ENCODE measurements at regions not wholly inside any gene's neighbourhood (a gene's known extent, or its start where the extent isn't known, plus 50 kb on each side); places are given as distances from the start of the nearest gene placed in this dataset.
A peak's percentile ranks its signal among the peaks of the same experiment; 100 is the strongest.

DNA sequence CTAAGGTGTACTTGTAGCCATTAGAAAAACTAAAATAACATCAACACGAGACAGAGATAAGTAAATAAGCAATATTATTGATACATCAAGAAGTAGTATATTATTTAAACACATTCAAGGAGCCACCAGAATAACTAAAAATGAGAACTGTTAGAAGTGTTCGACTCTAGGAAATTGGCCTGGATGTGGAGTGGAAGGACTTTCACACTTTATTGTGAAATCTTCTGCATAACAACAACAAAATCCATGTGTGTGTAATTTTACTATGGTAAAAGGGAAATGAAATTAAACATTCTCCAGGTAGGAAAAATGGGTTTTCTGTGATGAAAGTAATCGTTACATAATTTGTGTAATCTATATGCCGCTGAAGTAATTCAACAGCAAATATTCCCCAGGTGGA is 96.3 kb upstream of the RNF152 start:
- no peak for FAIRE-seq

DNA sequence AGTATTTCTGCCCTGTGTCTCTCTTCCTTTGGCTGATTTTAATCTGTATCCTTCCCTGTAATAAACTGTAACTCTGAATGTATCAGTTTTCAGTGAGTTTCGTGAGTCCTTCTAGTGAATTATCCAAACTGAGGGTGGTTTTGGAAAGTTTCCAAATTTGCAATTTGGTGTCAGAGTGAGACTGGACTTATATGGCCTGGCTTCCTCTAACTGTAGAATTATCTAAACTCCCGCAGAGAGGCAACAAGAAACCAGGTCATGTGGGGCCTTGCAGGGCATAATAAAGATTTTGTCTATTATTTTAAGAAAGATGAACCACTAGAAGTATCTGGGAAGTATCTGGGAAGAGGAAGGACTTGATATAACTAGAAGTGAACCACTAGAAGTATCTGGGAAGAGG is 95.3 kb upstream of the RNF152 start:
- FAIRE-seq, result no peak

DNA sequence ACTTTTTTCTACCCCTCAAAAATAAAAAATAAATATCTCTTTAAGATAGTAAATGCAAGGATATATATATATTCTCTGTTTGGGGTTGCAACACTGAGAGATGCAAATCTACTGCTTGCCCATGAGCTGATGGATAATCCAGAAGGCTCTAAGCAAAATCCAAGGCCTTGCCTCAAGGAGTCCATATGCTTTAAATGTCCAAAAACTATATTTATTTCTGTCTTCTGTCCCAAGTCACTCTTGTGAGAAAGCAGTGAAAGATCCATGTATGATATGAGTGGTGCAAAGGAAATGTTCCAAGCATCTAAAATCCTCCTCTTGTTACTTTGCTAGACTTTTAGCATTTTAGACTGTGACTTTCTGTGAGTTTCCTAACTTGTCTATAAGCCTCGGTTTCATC is 92.9 kb upstream of the RNF152 start:
- no peak for FAIRE-seq

DNA sequence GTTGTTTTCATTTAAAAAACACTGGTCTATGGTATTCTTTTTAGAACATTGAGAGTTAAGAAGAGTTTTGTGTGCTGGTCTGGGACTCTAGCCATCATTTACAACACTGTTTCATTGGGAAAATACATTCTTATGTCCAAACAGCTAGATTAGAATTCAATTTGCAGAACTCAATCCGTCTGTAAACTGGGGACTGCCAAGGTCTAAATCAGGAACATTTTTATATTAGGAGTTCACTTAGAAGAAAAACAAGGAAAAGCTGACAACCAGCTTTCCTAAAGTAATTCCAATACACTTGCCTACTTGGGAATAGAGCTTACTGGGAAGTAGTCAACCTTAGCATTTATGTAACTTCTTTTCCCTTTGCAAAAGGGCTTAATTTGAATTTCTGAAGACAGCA is 91.5 kb upstream of the RNF152 start:
- FAIRE-seq, result no peak

DNA sequence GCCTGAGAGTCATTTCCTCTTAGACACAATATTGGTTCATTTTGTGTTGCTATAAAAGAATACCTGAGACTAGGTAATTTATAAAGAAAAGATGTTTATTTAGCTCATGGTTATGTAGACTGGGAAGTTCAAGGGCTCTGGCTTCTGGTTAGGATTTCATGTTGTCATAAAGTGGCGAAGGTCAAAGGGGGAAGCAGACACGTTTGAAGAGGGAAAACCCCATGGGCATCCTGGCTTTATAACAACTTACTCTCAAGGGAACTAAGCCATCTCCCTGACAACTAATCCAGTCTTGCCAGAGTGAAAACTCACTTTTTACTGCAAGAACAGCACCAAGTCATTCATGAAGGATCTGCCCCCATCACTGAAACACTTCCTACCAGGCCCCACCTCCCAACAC is 89.7 kb upstream of the RNF152 start:
- FAIRE-seq, result no peak

DNA sequence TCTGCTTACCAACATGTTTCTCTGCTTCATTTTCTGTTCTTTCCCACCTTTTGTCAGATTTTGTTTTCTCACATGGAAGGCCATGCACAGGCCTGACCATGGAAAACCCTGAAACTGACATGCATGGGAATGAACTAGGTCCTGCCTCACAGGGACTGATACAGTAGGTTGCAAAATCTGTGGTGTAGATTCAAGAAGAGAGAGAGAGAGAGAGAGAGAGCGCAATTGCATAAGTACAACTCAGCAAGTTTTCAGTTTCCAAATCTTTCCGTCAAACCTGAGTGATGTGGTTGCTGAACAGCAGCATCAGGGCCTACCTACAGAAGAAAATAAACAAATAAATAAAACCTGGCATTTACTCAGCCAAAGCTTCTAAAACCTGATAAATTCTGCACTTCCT is 87.5 kb upstream of the RNF152 start:
- no peak for FAIRE-seq

DNA sequence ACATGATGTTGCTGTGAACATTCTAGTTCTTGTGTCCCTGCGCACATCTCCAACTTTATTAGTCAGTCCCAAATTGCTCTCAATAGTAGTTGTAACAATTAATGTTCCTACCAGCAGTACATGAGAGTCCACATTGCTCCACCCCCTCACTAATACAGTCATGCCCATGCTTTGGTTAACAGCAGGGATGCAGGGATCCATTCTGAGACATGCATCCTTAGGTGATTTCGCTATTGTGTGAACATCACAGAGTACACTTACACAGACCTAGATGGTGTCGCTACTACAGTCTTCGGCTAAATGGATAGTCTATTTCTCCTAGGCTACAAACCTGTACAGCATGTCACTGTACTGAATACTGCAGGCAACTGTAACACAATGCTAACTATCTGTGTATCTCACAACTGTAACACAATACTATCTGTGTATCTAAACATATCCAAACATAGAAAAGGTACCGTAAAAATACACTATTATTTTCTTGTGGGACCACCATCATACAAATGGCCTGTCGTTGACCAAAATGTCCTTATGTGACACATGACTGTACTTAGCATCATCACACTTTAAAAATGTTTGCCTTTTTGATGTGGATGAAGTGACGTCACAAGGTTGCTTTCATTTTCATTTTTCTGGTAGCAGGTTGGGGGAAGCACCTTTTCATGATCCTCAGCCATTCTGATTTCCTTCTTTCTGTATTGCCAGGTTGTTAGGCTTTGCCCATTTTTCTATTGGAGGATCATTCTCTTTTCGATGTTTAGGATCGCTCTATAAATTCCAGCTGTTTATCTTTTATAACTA is 82.9 kb upstream of the RNF152 start:
- FAIRE-seq, result no peak

DNA sequence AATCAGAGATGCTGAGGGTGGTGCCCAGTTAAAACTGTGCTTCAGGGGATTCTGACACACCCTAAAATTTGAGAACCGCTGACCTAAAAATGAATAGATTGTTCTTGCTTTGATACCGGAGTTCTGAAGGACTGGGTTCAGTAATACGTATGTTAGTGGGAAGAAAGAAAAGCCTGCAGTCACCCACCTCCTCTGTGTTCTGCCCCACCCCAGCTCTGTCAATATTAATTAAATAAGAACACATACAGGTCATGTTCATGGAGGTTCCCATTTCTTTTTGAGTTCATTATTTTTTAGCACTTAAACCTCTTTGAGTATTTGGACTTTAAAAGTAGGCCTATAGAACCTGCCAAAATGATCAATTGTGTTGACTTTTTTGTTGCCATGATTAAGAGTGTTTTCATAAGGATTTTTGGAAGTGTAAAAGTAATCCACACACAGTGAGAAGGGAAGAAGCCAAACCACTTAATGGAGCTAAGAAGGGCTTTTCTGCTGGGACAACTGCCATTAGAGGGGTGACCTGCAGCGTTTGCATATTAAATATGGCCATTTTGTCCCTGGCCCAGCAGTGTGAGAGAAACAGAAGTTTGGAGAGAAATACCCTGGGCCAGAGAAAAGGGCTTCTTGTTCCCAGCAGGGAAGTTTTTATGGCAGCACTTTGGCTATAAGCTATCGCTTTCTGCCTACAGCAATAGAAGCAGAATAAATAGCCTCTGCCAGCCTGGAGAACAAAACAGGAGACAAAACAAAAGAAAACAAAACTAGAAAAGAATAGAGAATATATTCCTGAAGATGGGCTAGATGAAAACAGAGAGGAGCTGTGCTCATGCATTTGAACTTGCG is 80.7 kb upstream of the RNF152 start:
- no peak for FAIRE-seq

DNA sequence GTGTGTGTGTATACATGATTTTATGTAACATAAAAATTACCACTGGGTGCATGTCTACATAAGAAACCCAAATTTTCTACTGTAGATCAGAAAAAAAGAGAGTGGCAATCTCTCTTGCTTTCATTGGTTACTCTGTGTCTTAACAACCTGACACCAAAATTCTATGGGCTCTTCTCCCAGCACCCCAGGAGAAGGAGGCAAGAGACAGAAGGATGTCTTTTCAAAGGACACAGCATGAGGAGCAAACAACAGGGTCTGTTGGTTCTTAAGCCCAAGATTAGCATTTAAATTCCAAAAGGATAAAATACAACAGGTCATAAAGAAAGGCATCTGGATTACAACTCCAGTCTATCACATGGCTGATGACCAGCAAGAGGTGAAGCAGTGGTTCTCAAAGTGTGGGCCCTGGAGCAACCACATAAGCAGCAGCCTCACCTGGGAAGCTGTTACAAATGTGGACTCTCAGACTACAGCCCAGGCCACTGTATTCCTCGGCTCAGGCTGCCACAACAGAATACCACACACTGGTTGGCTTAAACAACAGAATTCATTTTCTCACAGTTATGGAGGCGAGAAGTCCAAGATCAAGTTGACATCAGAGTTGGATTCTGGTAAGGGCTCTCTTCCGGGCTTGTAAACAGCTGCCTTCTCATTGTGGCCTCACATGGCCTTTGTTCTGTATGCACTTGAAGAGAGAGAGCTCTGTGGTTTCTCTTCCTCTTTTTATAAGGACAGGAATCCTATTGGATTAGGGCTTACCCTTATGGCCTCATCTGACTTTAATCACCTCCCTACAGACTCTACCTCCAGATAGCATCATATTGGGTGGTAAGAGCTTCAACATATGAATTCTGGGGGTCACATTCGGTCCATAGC is 79.8 kb upstream of the RNF152 start:
- FAIRE-seq, result no peak

DNA sequence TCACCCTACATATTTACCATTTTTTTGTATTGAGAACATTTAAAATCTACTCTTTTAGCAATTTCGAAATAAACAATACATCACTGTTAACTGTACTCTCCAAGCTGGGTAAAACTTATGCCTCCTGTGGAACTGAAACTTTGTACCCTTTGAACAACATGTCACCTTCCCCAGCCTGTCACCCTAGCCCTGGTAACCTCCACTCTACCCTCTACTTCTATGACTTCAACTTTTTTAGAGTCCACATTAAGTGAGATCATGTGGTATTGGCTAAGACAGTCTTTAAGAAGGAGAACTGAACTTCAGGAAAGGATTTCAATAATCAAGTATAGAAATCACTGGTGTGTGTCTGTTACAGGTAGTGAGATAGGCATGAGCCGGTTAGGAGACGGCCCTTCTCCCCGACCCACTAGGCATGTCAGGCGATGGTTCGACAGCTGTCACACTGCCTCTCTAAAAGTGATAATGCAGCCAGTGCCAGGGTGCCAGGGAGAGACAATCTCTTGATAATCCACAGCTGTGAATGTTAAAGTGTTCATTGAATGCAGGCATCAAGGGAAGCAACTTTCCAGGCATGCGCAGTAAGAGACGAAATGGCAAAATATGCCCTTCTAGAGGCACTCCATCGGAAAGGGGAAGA is 74.6 kb upstream of the RNF152 start:
- no peak for FAIRE-seq

DNA sequence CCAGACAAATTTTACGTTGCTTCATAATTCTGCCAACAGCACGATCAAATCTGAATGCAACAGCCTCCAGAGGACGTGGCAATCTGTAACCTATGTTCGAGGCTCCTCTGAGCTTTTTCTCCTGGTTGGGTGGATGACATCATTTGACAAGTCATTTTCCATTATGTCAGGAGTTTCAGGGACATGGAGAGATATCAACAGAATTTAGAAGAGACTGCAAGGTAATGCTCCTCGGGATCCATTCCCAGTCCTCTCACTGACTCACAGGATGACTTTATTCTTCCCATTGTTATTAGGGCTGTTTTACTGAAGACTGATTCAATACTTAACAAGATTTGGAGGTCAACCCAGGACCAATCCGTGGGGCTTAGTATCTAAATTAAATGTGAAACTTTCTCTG is 72.5 kb upstream of the RNF152 start:
- no peak for FAIRE-seq

DNA sequence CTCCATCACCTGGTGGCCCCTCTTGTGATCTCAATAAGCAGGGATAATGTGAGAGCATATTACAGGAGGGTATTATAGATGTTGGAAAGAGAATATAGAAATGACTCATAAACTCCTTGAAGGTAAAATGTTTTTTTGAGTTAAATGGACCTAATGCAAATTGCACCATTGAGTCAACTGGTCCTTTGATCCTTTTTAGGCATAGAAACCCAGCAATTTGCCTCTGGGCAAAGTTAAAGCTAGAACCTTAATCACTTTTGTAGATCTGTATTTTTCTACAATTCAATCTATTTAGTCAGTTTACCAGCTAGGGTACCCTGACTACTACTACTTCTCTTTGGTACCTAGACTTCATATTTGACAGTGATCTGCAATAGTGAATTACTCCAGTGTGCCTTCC is 71.8 kb upstream of the RNF152 start:
- no peak for FAIRE-seq

DNA sequence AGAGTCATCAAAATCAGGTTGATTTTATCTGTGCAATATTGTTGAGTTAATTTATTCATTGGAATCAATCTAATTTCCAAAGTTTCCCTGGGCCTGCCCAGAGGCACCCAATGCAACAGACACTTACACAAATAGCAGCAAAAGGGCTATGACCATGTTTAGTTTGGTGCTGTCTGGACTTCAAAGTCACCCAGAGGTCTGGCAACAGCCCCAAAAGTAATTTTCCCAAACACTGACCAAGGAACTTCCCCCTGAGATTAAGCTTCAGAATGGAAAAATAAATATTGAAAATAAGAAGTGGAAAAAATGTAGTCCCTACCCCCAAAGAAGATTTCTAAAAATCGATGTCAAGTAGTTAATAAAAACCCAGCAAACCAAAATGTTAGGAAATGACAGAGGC is 70.9 kb upstream of the RNF152 start:
- FAIRE-seq, result no peak

DNA sequence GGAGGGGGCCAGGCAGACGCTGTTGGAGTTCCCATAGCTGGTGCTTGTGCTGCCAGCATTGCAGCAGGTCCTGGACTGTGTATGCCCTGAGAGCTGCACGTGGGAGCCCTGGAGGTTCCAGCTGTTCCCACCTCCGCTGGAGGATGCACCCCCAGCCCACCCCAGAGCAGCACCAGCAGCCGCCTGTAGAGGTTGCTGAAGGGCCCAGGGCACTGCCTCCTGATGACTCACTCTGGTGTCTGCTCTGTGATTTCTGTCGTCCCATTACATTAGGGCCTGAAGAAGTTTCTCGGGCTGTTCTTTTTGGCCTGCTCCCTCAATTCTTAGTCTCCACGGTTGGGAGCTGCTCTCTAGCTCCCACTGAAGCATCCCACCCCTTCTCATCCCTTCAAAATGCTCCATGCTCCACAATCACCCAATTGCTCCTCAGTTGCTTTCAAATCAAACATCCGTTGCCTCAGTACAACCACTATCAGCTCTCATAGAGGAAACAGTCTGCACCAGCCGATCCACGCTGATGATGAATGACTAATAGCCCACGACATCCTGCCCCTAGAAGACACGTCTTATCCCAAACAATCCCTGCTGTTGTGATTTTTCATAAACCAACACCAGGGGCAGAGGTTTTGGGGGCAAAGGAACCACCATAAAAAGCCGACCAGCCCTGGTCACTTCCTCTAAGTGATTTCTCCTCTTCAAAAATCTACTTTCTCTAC is 65.2 kb upstream of the RNF152 start:
- FAIRE-seq, result no peak

DNA sequence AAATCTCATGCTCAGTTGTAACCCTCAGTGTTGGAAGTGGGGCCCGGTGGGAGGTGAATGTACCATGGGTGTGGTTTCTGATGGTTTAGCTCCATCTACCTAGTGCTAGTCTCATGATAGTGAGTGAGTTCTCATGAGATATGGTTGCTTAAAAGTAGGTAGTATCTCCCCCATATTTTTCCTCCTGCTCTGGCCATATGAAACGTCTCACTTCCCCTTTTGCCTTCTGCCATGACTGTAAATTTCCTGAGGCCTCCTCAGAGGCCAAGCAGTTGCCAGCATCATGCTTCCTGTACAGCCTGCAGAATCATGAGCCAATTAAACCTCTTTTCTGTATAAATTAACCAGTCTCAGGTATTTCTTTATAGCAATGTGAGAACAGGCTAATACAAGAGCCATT is 62.8 kb upstream of the RNF152 start:
- no peak for FAIRE-seq

DNA sequence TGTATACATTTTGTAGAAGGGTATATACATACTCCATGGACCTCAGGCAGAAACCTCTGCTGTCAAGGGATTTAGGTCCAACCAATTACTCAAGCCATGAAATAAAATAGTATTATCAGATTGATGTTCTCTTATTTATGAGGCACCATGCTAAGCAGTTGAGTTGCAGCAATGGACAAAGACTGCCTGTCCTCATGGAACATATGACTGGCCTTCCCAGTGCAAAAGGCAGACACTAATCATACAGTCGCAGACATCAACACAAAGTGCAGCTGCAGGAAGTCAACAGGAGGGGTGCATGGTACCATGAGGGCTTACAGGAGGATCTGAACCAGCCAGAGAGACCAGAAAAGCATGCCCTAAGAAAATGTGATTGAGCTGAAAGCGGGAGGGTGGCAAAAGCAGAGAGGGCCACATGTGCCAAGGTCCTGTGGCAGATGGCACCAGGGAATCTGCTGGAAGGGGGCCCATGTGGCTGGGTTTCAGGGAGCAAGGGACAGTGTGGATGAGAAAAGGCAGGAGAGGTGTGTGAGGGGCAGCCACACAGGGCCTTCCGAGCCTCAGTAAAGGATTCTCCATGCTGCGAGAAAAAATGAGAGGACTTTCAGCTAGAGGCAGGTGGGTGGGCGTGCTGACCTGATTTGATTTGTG is 61.4 kb upstream of the RNF152 start:
- no peak for FAIRE-seq

DNA sequence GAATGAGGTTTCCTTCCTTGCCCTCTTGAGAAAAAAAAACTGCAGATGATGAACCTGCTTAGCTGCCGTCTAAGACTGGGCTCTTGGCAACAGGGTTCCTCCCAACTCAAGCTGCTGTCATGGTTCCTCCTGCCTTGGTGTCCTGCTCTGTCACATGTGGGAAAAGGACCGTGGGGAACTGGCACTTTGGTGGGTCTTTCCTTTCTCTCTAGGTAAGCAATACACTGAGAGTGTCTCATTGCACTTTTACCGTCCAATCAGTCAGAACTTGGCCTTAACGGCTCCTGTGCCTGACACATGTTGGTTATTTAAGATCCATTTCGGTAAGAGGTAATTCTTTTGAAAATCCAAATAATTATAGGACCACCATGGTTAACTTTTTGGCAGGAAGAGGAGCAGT is 60.8 kb upstream of the RNF152 start:
- FAIRE-seq, result no peak

DNA sequence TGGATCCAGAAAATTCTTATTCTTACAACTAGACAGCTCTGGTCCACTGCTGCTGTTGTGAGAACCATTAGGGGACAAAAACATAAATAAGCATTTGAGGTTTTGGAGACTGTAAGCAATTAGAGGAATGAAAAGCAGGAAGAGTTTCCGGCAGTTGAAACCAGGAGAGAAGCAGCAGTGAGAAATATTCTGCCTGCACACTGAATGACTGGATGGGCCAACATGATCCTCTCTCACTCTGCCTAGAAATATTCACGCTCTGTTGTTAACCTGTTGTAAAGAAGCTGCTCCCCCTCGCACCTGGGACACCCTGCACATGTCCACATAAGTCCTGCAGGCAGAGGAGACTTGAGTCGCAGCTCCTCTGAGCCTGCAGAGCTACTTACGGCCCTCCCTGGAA is 60.4 kb upstream of the RNF152 start:
- FAIRE-seq, result peak; percentile 45

DNA sequence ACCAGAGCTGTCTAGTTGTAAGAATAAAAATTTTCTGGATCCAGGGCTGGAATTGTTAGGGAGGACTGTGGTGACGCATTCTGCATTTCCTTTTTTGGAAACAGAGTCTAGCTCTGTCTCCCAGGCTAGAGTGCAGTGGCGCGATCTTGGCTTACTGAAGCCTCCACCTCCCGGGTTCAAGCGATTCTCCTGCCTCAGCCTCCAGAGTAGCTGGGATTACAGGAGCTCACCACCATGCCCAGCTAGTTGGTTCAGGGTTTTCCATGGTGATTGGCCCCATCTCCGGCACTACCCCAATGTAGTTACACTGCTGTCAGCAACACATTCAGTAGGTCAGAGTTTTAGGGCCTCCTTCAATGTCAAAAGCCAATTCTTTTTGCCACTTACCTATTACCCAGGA is 58.6 kb upstream of the RNF152 start:
- FAIRE-seq, result no peak

DNA sequence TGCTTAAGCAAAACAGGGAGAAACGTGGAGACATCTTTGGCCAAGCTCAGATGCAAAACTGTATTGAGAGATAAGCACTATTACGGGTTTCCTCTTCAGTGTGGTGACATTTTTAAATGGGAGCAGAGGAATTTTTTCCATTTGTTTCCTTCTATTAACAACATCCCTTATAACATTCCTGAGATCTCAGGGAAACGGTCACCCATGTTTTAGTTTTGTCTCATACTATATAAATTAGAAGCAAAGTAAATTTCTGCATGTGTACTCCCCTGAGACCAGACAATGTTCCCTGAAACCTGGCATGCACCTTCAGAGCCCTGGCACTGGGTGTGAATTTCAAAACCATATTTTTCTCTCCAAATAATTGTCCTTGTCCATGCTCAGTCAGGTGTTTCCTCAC is 57.6 kb upstream of the RNF152 start:
- FAIRE-seq, result no peak

DNA sequence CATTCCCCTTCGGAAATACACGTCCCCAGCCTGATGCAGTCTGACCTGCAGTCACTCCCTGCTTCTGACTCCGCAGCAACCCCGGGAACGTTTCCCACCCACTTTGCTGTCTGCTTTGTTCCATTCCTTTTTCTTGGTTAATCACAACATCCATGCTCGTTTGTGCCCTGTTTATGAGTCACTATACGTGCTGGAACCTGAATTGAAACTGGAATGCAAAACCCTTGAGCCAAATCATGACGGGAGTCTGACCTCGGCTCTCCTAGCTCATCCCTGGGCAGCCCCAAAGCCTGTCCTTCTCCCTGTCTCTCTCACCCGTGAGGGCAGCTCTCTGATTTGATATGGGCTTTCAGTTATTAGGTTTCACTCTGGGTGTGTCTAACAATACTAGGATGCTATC is 57.1 kb upstream of the RNF152 start:
- no peak for FAIRE-seq
